HG02884 (cell line): ENCODE measurements at regions not wholly inside any gene's neighbourhood (a gene's known extent, or its start where the extent isn't known, plus 50 kb on each side); places are given as distances from the start of the nearest gene placed in this dataset.
"Not testable (repeated sequence)": the region's sequence is repeated elsewhere in the genome, so short reads cannot be mapped to it uniquely, and the experiment has no call there.

Experiments used
- ATAC-seq: cut with Tn5 transposase; IDR thresholded peaks from one replicate; pipeline ENCODE4 v1.9.1; 2021; ENCODE audit warnings: mild to moderate bottlenecking, moderate library complexity; ENCODE audit not compliant: unreplicated experiment

GRCh38 chr12:28059668-28060067, 87.1 kb upstream of the PTHLH start:
- no peak for ATAC-seq

DNA sequence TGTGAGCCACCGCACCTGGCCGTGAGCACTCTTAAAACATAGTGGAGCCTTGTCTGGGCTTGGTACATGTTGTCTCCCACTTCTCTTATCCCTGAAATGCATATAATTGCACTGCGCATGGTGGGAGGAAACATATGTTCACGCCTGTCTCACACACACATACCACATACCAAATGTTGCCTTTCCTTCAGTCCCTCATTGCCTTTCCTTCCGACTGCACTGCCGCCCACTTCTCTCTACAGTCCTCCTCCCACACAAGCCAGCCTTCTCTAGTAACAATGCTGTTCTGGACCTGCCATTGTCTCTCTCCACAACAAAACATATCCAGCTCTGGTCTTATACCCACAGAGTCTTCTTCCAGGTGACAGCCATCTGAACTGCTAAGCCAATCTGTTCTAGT, 88.3 kb upstream of the PTHLH start:
- no peak for ATAC-seq

- no peak for ATAC-seq
Measured at GRCh38 chr12:28063355-28063880, 90.9 kb upstream of the PTHLH start.

DNA sequence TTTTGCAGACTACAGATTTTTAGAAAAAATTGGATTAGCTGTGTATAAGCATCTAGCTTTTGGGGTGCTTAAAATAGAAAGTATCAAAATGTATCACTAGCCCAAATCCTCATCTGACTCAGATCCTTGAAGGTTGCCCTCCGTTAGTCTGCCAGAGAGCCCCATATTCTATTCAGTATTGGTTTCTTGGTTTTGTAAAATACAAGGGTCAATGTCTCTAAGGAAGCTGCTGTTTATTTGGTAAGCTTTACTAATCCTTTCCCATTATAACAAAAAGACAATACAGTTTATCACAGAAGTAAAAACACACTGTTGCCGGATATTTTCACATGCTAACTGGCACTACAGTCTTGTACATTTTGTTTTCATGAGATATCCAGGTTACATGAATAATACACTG, 92.8 kb upstream of the PTHLH start:
- peak; percentile 65 for ATAC-seq

DNA sequence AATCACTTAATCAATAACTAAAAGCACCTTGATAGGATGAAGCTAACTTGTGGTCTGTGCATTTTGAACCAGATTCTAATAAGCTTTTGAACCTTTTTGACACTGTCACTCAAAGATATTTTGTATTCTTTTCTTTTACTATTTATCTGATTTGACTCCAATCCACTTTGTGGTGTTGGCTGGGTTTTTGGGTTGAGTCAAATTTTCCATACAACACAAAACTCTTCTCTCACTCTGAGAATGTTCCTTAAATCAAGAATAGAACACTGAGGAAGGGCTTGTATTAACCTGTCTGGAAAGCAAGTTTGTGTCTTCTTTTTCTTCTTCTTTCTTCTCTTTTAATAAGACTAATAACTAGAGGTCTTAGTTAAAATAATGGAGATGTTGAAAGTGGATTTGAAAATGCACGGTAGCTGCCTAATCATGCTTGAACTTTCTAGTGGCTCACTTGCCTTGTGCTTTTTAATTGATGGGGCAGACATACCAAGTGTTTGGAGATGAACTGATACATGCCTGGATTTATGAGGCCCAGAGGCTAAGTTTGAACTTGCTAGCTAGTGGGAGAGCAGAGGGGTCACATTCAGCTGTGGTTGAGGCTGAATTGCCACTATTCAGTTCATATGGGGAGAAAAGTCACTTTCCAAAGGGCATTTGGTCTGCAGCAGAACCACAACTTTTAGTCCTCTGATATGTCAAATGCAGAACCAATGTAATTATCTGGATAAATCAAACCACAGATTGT, 93.5 kb upstream of the PTHLH start:
- ATAC-seq = peak; percentile 50

DNA sequence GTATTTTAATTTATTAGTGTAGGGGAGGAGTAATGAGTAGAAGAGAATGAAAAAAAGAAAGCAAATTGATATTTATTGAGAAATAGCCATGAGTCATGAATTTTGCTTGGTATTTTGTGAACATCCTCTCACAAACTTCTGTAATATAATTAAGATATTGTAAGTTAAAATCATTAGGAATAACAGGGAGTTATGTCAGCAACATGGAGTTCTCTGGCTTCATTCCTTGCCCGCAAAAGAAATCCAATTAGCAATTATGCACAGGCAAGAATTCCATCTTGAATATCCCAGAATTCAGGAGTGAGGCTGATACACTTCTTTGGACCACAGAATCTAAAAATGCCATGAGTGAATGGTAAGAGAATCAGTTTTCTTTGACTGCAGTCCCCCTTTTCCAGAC, 94.3 kb upstream of the PTHLH start:
- no peak for ATAC-seq

DNA sequence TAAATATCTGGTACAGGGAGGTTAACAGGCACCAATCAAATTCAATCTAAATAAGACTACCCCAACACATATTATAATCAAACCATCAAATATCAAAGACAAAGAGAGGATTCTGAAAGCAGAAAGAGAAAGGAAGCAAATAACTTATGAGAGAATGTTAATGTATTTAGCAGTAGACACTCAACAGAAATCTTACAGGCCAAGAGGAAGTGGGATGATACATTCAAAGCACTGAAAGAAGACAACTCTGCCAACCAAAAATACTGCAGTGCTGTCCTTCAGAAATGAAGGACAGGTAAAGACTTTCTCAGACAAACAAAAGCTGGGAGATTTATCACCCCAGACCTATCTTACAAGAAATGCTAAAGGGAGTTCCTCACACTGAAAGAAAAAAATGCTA, 95.9 kb upstream of the PTHLH start:
- no peak for ATAC-seq

- ATAC-seq = no peak
Measured at GRCh38 chr12:28079539-28079938, 107.0 kb upstream of the PTHLH start.

GRCh38 chr12:28082096-28082495, 108.2 kb upstream of the CCDC91 start:
- ATAC-seq = no peak

DNA sequence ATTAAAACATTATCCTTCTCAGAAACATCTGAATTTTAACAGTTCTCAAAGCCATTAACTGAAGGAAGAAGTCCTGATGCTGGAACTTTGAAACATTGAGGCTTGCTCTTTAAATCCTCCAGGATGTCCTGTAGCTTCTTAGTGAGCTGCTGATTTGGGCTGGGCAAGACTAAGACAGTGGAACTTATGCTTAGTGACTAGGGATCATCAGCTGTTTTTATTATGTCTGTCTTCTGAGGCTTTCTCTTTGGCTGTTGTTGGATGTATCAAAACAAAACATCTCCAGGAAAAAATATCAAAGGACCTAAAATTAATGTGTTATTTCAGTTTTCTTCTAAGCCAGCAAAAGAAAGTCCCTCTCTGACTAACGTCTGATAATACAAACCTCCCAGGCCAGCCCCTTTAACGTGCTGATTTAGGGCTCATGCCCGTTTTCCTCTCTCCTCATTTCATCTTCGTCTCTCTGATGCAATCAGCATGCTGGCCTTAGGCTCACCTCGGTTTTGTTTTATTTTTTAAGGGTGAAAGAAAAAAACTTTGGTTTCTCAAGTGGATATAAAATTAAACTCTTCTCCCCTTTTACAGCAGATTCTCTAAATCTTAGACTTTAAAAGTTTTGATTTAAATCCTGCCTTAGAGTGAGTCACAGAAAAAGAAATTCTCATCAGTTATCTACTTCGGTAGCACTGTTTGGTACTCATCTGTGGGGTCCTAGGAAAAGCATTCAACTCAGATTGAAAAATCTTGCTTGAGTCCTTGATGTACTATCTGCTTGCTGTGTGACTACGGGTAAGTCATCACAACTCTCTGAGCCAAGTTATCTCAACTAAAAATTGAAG, 106.2 kb upstream of the CCDC91 start:
- no peak for ATAC-seq

DNA sequence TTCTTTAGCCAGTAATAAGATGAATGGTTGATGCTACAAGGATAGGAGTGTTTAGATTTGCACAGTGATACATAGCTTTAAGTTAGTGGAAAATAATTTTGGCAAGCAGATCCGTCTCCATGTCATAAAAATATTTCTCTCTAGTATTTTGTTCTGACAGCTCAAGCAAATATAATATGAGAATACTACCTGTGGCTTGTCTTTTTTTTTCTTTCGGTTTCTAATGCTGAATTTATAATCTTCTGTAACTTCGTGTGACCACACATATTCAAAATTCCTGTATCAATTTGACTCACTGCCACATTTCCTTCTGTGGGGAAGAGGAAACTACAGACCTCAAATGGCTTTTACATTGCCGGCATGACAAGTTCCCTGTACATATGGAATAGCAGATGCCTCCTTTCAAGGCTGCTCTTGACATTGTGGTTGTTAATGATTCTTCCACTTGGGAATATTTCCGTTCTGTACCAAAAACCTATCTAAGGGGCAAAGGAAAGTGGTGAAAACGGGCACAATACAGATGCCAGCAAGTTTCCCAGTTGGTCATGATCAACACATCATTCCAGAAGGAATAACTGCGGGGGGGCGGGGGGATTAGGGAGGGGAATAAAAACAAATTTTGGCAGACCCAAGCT, 103.6 kb upstream of the CCDC91 start:
- ATAC-seq = peak; percentile 73

DNA sequence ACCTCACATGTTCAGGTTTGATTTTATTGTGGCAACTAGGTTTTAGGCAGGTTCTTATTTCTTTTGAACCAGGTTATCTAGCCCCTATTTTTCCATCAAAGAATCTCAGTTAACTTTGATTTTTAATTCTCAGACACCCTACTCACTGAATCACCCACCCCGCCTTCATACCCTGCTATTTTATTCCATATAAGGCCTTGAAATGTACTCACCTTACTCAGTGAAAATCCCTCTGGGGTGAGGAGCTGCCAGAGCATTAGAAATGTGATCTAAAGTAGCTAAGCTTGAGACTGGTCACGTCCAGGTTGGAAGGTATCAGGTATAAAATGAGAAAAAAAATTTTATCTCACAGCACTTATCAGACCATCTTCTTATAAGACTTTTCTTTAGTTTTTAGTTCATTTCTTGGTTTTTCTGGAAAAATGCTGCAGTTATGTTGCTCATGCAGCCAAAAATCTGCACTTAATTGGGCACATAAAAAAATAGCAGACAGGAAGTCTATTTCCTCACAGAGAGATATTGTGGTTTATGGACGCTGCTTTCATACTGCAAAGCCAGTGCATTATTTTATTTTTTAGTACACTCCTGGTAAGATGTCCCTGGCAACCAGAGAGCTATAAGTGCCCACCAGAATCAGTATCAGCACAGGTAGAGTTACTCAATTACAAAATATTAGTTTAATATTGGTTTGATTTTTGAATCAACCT, 101.5 kb upstream of the CCDC91 start:
- ATAC-seq = no peak

DNA sequence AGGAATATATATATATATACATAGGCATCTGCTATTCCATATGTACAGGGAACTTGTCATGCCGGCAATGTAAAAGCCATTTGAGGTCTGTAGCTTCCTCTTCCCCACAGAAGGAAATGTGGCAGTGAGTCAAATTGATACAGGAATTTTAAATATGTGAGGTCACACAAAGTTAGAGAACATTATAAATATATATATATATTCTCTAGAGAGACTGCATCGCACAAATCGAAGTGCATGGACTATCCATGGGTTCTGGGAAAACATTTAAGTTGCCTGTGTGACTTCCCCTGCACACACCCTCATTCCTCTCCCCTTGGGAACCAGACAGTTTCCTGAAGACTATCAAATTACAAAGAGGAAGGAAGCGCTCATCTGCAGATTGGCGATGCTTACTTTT, 100.9 kb upstream of the CCDC91 start:
- ATAC-seq = no peak

DNA sequence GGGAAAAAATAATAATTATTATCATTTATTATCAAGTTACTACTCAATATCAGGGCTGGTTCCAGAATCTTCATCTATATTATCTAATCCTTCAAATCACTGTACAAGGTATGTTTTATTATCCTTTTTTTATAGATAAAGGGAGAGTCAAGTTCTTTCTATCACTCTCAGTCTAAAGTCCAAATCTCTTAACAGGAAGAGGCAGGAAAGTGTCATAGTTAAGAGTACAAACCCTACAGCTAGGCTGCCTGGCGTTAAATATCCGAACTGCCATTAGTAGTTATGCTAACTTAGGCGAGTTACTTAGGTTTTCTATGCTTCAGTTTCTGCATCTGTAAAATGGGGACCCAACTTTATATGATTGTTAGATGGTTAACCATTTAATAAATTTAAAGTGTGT, 99.4 kb upstream of the CCDC91 start:
- ATAC-seq = no peak

- no peak for ATAC-seq
Measured at GRCh38 chr12:28092396-28092795, 97.9 kb upstream of the CCDC91 start.

GRCh38 chr12:28096649-28097048, 93.6 kb upstream of the CCDC91 start:
- no peak for ATAC-seq

GRCh38 chr12:28097221-28097620, 93.0 kb upstream of the CCDC91 start:
- ATAC-seq = no peak

DNA sequence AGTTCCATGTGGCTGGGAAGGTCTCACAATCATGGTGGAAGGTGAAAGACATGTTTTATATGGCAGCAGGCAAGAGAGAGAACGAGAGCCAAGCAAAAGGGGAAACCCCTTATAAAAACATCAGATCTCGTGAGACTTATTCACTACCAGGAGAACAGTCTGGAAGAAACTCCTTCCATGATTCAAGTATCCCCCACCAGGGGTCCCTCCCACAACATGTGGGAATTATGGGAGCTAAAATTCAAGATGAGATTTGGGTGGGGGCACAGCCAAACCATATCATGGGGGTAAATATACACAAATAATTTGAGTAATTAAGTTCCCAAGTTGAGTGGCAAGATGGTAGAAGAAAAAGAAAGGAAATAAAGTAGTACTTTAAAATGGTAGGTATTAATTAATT, 91.0 kb upstream of the CCDC91 start:
- ATAC-seq = not testable (repeated sequence)

- ATAC-seq = no peak
Measured at GRCh38 chr12:28099871-28100270, 90.4 kb upstream of the CCDC91 start.

- no peak for ATAC-seq
Measured at GRCh38 chr12:28100717-28101116, 89.5 kb upstream of the CCDC91 start.

GRCh38 chr12:28104316-28104715, 85.9 kb upstream of the CCDC91 start:
- ATAC-seq = no peak
